ENCODE measurements at regions not wholly inside any gene's neighbourhood (a gene's known extent, or its start where the extent isn't known, plus 50 kb on each side); places are given as distances from the start of the nearest gene placed in this dataset.

- H3K4me3 ChIP-seq (ENCODE audit: low read depth, low read length), result no peak overlapping the region
- no peak for DNase-seq (ENCODE audit: low read depth)
- TF ChIP-seq CTCF (conservative IDR thresholded peaks at IDR 0.05; ENCODE audit: low read depth, low read length), result no peak
These were observed 241.3 kb upstream of the C2CD4B start for GRCh38 chr15:62406305-62406891.

DNA sequence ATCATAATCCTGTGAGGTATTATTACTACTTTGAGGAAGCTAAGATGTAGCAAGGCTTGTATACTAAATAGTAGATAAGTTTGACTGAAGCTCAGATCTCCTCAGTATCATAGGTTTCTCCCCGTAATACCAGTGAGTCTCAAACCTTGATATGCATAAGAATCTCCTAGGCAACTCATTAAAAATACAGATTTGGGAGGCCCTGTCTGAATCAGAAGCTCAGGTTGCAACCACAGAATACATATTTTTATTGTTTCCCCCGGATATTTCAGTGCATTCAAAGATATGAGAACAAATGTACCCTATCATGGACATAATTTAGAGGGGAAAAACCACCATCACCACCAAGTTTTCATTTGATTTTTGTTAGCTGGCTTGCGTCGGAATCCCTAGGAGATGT is 242.1 kb upstream of the C2CD4B start:
- no peak overlapping the region for H3K4me3 ChIP-seq (ENCODE audit: low read depth, low read length)
- TF ChIP-seq CTCF (conservative IDR thresholded peaks at IDR 0.05; ENCODE audit: low read depth, low read length), result no peak
- DNase-seq (ENCODE audit: low read depth), result no peak

DNA sequence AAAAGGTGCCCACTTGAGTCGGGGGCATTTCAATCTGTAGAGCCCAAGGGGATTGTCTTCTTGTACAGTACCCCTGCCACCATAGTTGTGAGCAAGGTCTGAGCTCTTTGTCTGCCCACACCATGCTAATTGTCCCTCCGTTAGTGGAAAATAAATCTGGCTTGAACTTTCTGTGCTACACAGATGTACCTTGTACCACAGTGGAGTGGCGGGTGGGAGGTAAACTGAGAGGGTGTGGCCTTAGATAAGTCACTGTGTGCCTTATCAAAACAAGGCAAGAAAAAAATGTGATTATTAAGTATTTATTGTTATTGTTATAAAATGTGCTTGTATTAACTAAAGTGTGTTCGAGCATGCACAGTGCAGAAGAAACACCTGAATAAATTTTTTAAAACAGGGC is 242.9 kb upstream of the C2CD4B start:
- no peak overlapping the region for H3K4me3 ChIP-seq (ENCODE audit: low read depth, low read length)
- no peak for TF ChIP-seq CTCF (conservative IDR thresholded peaks at IDR 0.05; ENCODE audit: low read depth, low read length)
- no peak for DNase-seq (ENCODE audit: low read depth)

GRCh38 chr15:62409466-62409865 is 244.4 kb upstream of the C2CD4B start:
- DNase-seq (ENCODE audit: low read depth), result no peak
- no peak overlapping the region for H3K4me3 ChIP-seq (ENCODE audit: low read depth, low read length)
- TF ChIP-seq CTCF (conservative IDR thresholded peaks at IDR 0.05; ENCODE audit: low read depth, low read length), result no peak

DNA sequence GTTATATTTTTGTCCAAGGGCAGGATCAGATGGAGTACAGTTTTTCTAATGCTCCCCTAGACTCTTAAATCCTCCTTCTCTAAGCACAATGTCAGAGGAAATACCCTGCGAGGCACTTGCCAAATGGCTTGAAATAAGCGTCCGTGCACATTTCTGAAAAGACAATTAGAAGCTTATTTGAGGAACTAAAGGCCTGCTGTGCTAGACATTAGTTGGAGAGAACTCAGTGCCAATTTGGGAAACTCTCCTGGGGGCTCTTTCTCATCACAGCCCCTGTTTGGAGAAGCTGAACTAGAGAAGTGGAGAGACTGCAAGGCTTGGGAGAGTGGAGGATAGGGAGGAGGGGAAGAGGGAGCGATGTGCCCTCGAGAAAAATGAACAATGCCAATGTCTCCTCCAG is 247.6 kb upstream of the C2CD4B start:
- no peak for TF ChIP-seq CTCF (conservative IDR thresholded peaks at IDR 0.05; ENCODE audit: low read depth, low read length)
- no peak for DNase-seq (ENCODE audit: low read depth)

GRCh38 chr15:62413153-62413552 is 248.1 kb upstream of the C2CD4B start:
- TF ChIP-seq CTCF (conservative IDR thresholded peaks at IDR 0.05; ENCODE audit: low read depth, low read length), result no peak
- no peak overlapping the region for H3K4me3 ChIP-seq (ENCODE audit: low read depth, low read length)
- DNase-seq (ENCODE audit: low read depth), result no peak

More for the DNA sequence above, 247.6 kb upstream of the C2CD4B start:
- H3K4me3 ChIP-seq (ENCODE audit: low read depth, low read length), result no peak overlapping the region

DNA sequence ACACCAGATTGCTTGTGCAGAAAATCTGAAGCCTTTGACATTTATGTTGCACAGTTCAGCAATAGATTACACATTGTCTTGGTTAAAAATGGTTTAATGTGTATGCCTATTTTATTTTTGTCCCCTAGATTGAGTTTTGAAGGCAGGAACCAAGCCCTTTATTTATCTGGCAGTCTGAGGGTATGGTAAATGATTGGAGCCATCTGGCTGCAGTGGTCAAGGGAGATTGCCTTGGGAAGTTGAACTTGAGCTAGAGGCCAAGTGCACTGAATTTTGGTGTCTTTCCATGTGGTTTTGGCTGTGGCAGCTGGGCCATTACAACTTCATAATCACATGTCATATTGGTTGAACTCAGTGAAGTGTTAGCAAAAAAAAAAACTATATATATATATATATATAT is 248.7 kb upstream of the C2CD4B start:
- no peak overlapping the region for H3K4me3 ChIP-seq (ENCODE audit: low read depth, low read length)
- no peak for DNase-seq (ENCODE audit: low read depth)
- TF ChIP-seq CTCF (conservative IDR thresholded peaks at IDR 0.05; ENCODE audit: low read depth, low read length), result no peak

Measured in epithelial cell of proximal tubule (primary cell).